GM19239 (cell line): ENCODE measurements at regions not wholly inside any gene's neighbourhood (a gene's known extent, or its start where the extent isn't known, plus 50 kb on each side); places are given as distances from the start of the nearest gene placed in this dataset.
"Not testable (repeated sequence)": the region's sequence is repeated elsewhere in the genome, so short reads cannot be mapped to it uniquely, and the experiment has no call there.

Source experiments
- DNase-seq: peaks from one replicate; pipeline ENCODE4 v3.0.0; 2011; ENCODE audit warnings: low spot score; ENCODE audit not compliant: insufficient read length
- FAIRE-seq: peaks from 2 replicates; lab custom pipeline; 2011; peaks lifted over from hg19 to GRCh38; lab: Jason Lieb, UNC

DNA sequence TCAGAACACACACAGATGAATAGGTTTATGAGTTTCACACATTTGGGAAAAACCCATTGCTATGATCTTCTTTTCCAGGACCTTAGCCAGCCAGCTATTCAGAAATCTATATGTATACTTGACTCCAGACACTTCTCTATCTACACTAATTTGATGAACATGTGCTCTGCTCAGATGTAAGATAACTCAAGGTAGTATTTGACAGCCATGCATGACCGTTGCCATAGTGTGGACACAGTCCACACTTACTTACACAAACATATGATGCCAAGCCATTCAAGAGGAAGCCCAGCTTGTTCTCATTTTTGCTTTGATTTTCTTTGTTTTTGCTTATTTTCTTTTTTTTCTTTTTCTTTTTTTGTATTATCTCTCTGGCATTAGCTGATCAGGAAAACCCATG is 1328.4 kb downstream of the RPIA start:
- not testable (repeated sequence) for FAIRE-seq, DNase-seq

DNA sequence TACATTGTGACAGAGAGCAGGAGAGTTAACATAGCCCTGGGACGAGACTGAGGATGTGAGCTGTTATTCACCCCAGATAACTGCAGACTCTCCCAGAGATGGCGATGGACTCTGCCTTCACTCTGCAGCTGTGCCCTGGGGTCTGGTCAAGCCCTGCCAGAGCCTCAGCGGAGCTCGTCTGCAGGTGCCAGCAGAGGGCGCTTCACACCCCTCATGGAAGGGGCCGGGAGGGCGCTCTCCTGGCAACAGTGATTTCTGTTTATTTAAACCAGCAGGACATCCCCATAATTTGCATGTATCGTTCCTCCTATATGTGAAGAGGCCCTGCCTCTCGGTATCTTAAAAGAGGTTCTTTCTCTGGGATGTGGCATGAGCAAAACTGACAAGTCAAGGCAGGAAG is 1329.8 kb downstream of the RPIA start:
- not testable (repeated sequence) for DNase-seq, FAIRE-seq

DNA sequence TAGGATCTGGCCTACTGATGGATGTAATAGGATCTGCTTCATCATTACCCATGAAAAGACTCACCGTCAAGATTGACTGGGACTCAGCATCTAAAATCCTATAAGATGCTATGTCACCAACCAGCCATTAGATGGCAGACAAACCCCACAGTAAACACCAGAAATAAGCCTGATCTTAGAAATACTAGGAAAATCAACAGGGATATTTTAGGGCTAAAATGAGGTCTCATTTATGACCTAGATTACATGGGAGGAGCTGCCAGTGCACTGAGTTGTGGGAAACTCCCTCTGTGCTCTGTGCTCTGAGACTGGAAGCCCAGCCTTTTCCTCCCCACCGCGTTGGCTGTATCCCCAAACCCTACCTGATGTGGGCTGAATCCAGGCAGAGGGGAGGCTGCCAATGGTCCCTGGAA is 1335.8 kb downstream of the RPIA start:
- DNase-seq: not testable (repeated sequence)
- peak; percentile 89 for FAIRE-seq

DNA sequence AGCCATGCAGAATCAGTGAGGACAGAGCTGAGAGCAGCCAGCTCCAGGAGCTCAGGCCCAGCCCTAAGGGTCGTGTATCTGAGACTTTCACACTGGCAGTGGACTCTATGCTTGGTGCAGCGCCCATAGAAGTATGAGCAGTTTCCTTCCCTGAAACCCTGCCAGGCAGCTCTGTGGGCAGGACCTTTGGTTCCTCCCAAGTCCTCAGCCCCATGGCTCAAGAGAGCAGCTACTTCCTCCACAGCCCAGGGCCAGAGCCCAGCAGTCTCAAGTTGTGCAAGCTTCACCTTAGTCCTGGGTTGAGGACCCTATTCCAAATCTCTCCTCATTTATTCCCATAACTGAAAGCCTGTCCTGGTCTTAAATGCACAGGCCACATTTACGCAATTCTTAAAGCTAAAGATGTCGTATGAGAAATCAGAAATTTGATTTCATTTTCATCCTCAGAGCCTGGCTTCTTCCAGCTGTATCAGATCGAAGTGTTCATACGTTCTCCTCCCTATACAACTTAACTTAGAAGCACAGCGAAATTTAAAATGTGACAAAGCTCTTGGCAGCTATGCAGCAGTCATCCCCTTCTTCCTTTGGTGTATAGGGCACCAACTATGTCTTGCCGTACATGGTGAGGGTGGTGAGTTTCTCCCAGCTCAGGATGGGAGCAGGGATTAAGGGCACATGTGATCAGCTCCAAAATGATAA is 1337.1 kb downstream of the RPIA start:
- FAIRE-seq, DNase-seq: not testable (repeated sequence)

DNA sequence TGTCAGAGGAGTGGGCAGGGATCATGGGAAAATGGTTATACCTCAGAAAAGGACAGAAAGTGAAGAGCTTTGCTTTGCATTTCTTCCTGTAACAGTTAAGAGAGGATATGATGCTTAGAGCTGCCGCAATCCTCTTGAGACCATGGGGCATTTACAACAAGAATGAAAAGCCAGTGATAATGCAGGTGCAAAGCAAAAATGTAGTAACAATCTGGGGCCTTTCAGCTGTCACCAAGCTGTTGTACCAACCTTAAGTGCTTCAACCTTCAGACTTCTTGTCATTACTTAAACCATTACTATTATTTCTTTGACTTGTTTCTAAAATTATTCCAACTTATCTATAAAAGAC is 1337.6 kb downstream of the RPIA start:
- not testable (repeated sequence) for FAIRE-seq, DNase-seq

DNA sequence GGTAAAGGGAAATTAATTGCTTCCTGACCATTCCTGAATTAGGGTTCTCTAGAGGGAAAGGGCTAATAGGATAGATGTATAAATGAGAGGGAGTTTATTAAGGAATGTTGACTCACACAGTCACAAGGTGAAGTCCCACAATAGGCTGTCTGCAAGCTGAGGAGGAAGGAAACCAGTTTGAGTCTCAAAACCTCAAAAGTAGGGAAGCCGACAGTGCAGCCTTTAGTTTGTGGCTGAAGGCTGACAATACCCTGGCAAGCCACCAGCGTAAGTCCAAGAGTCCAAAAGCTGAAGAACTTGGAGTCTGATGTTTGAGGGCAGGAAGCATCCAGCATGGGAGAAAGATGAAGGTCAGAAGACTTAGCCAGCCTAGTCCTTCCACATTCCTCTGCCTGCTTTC is 1340.8 kb downstream of the RPIA start:
- not testable (repeated sequence) for FAIRE-seq, DNase-seq

DNA sequence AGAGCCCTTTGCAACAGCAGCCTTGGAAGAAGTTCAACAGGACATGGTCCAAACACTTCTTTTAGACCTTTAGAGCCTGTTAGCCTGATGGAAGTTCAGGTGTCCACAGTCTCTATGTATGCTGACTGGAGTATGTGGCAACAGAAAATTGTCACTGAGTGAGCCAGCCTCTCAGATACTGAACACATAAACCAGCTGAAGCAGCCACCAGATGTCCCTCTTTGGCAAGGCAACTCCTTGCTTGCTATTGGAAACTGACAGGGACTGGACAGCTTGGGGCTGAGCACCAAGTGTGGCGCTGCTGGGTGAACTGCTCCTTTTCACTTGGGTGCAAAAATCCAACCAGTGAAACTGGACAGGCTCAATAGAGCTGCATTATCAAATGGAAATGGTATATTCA is 1344.9 kb downstream of the RPIA start:
- not testable (repeated sequence) for DNase-seq, FAIRE-seq

DNA sequence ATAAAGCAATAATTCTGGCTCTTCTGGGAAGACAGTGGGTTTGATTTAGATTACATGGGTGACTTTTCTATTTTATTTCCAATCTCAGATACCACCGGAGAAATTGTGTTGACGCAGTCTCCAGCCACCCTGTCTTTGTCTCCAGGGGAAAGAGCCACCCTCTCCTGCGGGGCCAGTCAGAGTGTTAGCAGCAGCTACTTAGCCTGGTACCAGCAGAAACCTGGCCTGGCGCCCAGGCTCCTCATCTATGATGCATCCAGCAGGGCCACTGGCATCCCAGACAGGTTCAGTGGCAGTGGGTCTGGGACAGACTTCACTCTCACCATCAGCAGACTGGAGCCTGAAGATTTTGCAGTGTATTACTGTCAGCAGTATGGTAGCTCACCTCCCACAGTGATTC is 1347.6 kb downstream of the RPIA start:
- not testable (repeated sequence) for FAIRE-seq, DNase-seq

DNA sequence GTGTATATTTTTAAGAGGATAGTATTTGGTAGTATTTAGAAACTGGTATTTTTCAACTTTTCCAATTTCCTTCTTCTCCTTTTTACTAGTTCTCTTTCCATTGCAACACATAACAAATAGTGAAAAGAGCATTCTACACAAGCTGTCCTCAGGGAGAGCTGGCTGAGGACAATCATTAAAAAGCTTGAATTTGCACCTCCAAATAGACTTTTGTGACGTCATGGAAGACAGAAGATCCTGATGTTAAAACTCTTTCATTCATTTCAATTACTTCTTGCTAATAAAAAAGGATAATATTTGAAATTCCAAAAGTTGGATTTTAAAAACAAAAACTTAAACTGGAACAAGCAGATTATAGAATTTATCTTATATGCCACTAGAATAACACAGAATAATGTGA is 1356.3 kb downstream of the RPIA start:
- not testable (repeated sequence) for FAIRE-seq, DNase-seq

DNA sequence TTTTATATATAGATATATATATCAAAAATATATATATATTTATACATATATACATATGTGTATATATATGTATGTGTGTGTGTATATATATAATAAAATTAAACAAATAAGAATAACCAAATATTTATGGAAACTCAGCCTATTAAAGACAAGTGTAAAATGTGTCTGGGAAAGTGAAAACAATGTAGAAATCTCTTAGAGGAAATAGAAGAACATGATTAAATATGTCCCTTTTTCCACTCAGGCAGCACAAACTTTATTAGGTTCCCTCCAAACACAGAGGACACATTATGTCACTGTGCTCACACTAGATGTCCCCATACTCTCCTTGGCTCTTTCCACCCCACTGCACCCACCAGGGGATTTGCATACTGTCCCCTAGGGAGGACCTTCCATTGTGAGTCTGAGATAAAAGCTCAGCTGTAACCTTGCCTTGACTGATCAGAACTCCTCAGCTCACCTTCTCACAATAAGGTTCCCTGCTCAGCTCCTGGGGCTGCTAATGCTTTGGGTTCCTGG is 1360.7 kb downstream of the RPIA start:
- peak; percentile 77 for FAIRE-seq
- DNase-seq: not testable (repeated sequence)

DNA sequence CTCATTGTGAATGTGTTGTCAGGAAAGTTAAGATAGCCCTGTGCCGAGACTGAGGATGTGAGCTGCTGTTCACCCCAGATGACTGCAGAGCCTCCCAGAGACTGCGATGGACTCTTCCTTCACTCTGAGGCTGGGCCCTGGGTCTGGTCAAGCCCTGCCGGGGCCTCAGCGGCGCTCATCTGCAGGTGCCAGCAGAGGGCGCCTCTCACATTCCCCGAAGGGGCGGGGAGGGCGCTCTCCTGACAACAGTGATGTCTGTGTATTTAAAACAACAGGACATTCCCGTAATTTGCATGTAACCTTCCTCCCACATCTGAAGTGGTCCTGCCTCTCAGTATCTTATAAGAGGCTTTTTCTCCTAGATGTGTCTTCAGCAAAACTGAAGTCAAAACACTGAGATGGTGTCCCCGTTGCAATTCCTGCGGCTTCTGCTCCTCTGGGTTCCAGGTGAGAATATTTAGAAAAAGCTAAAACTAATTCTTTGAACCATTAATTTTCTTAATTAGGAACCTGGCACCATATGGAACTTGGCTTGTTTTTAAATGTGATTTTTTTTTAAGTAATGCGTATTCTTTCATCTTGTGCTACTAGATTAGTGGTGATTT is 1377.9 kb downstream of the RPIA start:
- peak; percentile 10 for DNase-seq
- FAIRE-seq: no peak

DNA sequence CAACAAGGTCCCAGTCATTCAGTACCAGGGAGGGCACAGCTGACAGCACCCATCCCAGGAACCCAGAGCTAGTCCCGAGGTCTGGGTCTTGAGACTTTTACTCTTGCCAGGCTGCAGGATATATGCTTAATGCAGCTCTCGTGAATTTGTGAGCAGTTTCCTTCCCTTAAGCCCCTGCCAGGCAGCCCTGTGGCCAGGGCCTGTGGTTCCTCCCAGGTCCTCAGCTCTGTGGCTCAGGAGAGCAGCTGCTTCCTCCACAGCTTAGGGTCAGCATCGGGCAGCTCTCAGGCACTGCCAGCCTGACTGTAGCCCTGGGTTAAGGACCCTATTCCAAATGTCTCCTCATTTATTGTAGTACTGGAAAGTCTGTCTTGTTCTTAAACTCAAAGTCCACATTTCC is 1384.8 kb downstream of the RPIA start:
- DNase-seq (no peak), FAIRE-seq (no peak)

DNA sequence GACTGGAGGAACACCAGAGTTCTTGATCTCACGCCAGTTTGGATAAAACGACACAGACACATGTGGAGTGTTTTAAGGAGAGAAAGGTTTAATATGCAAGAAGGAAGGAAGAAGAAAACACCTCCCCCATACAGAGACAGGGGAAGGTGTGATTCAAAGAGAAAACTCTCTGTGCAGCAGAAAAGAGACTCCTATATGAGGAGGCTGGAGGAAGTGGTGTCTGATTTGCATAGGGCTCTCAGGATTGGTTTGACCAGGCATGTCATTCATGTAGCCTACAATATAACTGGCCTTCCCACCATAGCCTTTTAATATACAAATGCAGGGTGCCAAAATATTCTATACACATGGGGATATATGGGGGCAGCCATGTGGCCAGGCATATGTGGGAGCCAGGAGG is 1386.5 kb downstream of the RPIA start:
- DNase-seq: no peak
- no peak for FAIRE-seq

DNA sequence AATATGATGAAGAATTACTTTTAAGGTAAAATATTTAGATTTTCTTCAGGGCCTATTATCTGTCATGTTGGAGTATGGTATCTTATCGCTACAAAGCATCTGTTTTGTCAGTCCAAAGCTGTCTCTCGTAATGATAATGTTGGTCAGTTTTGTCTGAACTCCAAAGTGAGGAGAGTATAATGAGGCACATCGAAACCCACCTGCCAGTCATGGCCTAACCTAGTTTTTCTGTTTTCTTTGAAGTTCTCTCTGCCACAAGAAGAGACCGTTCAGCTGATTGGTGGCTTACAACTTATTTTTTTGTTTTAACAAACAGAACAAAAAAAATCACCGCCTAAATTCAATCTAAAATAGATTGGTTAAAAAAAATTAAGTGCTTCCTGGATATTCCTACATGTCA is 1387.9 kb downstream of the RPIA start:
- FAIRE-seq (no peak), DNase-seq (no peak)

DNA sequence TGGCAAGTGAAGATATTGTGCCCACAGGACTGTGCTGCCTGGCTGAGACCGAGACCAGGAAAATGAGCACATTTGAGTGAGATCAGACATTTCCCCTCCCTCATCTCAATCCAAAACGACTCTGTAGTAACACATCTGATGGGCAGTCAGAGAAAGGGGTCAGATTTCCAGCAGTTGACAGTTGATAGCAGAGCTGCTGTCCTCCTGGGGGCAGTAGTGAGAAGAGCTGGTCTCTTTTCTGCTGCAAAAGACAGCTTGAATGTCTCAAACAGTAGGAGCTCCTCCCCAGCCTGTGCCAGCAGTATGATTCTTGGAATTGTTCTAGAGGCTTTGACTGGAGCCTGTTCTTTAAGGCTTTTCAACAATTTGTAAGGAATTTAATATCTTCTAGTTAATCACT is 1396.3 kb downstream of the RPIA start:
- FAIRE-seq, DNase-seq: not testable (repeated sequence)

DNA sequence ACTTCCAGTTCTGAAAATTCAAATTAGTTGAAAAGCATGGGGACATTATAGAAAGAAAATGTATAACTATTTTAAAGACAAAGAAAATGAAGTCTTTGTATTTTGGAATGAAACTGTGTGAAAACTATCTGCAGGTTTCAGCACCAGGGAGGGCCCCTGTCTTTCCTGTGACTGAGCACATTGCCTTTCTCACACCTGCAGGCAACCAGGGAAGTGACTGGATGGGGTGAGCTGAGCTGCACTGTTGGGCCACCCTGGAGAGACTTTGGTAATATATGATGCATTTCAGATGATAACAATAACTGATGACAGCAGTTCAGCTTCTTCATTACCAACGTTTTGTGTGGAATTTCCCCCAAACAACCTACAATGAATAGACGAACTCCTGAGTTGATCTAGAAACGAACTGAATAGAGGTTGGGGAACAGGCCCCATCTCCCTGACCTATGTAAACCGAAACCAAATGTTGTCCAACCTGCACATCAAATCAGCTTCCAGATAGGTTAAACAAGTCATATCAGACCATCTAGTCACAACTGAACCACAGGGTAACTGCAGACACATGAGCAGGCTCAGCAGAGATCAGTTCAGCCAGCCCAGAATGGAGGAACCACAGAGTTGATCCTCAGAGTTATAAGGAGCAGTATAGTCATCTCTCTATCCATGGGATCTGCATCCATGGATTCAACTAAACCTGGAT is 1402.2 kb downstream of the RPIA start:
- FAIRE-seq, DNase-seq: not testable (repeated sequence)

DNA sequence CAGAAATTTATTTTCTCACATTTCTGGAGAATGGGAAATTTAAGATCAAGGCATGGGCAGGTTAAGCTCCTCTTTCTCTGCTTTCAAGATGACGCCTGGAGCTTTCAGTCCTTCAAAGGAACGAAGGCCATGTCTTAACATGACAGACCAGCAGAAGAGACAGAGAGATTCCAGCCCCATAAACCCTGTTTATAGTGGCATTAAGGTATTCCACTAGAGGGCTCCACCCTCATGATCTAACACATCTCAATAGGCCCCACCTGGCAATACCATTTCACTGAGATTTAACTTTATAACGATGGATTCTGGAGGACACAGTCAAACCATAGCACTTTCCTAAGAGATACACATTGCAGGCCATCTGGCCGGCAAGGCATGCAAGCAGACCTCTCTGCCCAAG is 1406.1 kb downstream of the RPIA start:
- FAIRE-seq: not testable (repeated sequence)

DNA sequence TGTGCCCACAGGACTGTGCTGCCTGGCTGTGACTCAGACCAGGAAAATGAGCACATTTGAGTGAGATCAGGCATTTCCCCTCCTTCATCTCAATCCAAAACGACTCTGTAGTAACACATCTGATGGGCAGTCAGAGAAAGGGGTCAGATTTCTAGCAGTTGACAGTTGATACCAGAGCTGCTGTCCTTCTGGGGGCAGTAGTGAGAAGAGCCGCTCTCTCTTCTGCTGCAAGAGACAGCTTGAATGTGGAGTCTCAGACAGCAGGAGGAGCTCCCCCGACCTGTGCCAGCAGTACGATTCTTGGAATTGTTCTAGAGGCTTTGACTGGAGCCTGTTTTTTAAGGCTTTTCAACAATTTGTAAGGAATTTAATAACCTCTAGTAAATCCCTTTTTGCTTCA is 1413.7 kb downstream of the RPIA start:
- not testable (repeated sequence) for DNase-seq, FAIRE-seq

More for the DNA sequence above, 1406.1 kb downstream of the RPIA start:
- DNase-seq: not testable (repeated sequence)

DNA sequence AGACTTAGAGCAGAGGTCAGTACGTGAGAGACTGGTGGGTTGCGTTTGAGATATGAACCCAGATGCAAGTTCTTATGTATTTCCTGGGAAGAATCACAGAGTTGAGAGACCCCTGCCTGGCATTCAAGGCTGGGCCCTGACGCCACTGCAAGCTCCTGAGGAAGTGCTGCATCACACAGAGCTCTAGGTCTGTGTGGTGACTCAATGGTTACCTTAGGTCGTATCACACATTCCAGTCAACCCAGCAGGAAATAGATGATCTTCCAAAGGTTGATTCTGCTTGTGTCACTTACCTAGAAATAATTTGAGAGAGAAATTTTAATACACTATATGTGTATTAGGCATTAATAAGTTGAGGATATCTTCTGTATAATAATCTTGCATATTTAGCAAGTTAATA is 1431.9 kb downstream of the RPIA start:
- DNase-seq, FAIRE-seq: not testable (repeated sequence)

DNA sequence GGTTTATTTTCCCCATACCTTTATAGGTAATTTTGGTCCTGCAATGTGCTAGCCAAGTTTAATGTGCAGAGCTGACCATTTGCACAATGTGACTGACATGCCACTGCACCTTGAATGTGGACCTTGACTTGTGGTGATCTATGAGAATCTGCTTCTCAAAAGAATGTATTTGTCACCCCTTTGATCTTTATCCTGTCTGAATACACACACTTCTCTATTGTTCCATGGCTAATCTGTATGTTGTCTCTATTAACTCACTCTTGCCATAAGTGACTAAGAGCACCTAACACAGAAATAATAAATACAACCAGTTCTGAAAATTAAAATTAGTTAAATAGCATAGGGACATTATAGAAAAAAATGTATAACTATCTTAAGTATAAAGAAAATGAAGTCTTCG is 1447.6 kb downstream of the RPIA start:
- not testable (repeated sequence) for DNase-seq, FAIRE-seq

DNA sequence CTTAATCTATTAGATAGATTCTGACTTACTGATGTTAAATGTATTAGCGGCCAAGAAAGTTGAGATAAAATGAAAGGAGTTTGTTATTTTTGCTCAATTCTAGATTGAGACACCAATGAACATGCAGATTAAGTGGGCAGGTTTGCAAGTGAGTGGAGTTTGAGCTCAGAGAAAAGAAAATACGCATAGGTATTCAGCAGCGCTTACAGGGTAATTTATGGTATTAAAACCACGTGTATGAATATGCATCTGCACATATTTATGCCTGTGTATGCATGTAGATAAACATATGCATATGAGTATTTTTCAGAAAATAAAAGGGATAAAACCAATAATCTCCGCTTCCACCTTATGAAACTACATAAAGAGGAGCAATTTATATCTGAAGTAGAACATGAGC is 1450.1 kb downstream of the RPIA start:
- DNase-seq, FAIRE-seq: not testable (repeated sequence)
